ENCODE measurements at regions not wholly inside any gene's neighbourhood (a gene's known extent, or its start where the extent isn't known, plus 50 kb on each side); places are given as distances from the start of the nearest gene placed in this dataset.
A peak's percentile ranks its signal among the peaks of the same experiment; 100 is the strongest.

GRCh38 chr6:43840490-43841218, 70.6 kb downstream of the VEGFA start:
- DNase-seq, result no peak

- DNase-seq, result peak; percentile 83
These were observed 68.4 kb downstream of the VEGFA start for GRCh38 chr6:43838276-43839036.

GRCh38 chr6:43837507-43837906, 67.5 kb downstream of the VEGFA start:
- no peak for DNase-seq

- peak; percentile 69 for DNase-seq
These were observed 66.7 kb downstream of the VEGFA start for GRCh38 chr6:43836507-43837240.

Data from islet precursor cell (in vitro differentiated cells).